Fibroblast of villous mesenchyme (primary cell): ENCODE measurements at regions not wholly inside any gene's neighbourhood (a gene's known extent, or its start where the extent isn't known, plus 50 kb on each side); places are given as distances from the start of the nearest gene placed in this dataset.
"Not testable (repeated sequence)": the region's sequence is repeated elsewhere in the genome, so short reads cannot be mapped to it uniquely, and the experiment has no call there.

Experiments used
- DNase-seq: peaks from one replicate; pipeline ENCODE4 v3.0.0-alpha.2; 2010; ENCODE audit warnings: low read depth
- H3K4me3 ChIP-seq: 2 replicates; pipeline ENCODE4 v1.5.1; 2011; ENCODE audit warnings: low read depth, mild to moderate bottlenecking, low read length
- CTCF ChIP-seq: IDR thresholded peaks from 2 replicates; pipeline ENCODE4 v1.5.1; 2012; ENCODE audit warnings: low read depth, mild to moderate bottlenecking, low read length; ENCODE audit not compliant: insufficient read depth

GRCh38 chr12:28777603-28778365, 371.3 kb upstream of the FAR2 start:
- TF ChIP-seq CTCF = no peak
- no peak for DNase-seq
- H3K4me3 ChIP-seq = no peak overlapping the region

GRCh38 chr12:28780096-28780495, 369.0 kb upstream of the FAR2 start:
- DNase-seq = peak; percentile 81

GRCh38 chr12:28780960-28781359, 368.1 kb upstream of the FAR2 start:
- DNase-seq = no peak
- H3K4me3 ChIP-seq = no peak overlapping the region
- TF ChIP-seq CTCF = no peak

More at GRCh38 chr12:28780096-28780495, 369.0 kb upstream of the FAR2 start:
- no peak overlapping the region for H3K4me3 ChIP-seq
- TF ChIP-seq CTCF = no peak

- TF ChIP-seq CTCF = no peak
- no peak overlapping the region for H3K4me3 ChIP-seq
- peak; percentile 8 for DNase-seq
Measured at GRCh38 chr12:28781671-28782652, 367.1 kb upstream of the FAR2 start.

GRCh38 chr12:28782812-28783211, 366.3 kb upstream of the FAR2 start:
- TF ChIP-seq CTCF = no peak
- DNase-seq = no peak
- no peak overlapping the region for H3K4me3 ChIP-seq

- no peak for TF ChIP-seq CTCF
- DNase-seq = no peak
- H3K4me3 ChIP-seq = no peak overlapping the region
Measured at GRCh38 chr12:28787151-28787550, 361.9 kb upstream of the FAR2 start.

- H3K4me3 ChIP-seq, DNase-seq: not testable (repeated sequence)
Measured at GRCh38 chr12:28788256-28788655, 360.8 kb upstream of the FAR2 start.
